B cell (primary cell): ENCODE measurements at regions not wholly inside any gene's neighbourhood (a gene's known extent, or its start where the extent isn't known, plus 50 kb on each side); places are given as distances from the start of the nearest gene placed in this dataset.

Experiments
- ATAC-seq: fragments of 200-7000 bp; cut with Tn5 transposase; one replicate; pipeline ENCODE4 v1.10.0; 2021; ENCODE audit warnings: low read depth, mild to moderate bottlenecking, moderate number of reproducible peaks, moderate library complexity
- CTCF ChIA-PET: fragments of 350-600 bp; sonication (Branson Sonifier 250); formaldehyde crosslinking; loops from one replicate; lab custom pipeline; 2021; ENCODE audit warnings: antibody characterized with exemption, inconsistent platforms; lab: Charles Lee
- POLR2A ChIA-PET: fragments of 350-600 bp; sonication (Branson Sonifier 250); formaldehyde crosslinking; loops from one replicate; lab custom pipeline; 2021; ENCODE audit warnings: antibody characterized with exemption; lab: Charles Lee
- DNase-seq: peaks from one replicate; pipeline ENCODE4 v3.0.0; 2013
- H2AFZ ChIP-seq: 2 replicates; pipeline ENCODE4 v1.6.1; 2012; ENCODE audit warnings: mild to moderate bottlenecking, low read depth, low read length; ENCODE audit not compliant: insufficient read depth, poor library complexity, severe bottlenecking
- H3K27ac ChIP-seq, 2 donors: 1 replicate in 1 of 2; 2 replicates in 1 of 2; pipeline ENCODE4 v1.5.1; 2012 to 2013; ENCODE audit warnings: low read length in 2 of 2, mild to moderate bottlenecking in 2 of 2, moderate library complexity in 1 of 2
- H3K27me3 ChIP-seq, 4 experiments: fragments of 200-600 bp in 1 of 4; sonication (generic) in 1 of 4; replicated peaks in 1 of 4; 1 replicate in 2 of 4; 2 replicates in 2 of 4; pipeline versions ENCODE4 v1.6.1 to v1.7.0; 2013 to 2016; ENCODE audit warnings: low read length in 3 of 4, mild to moderate bottlenecking in 2 of 4, mixed read lengths in 1 of 4, moderate library complexity in 1 of 4; ENCODE audit not compliant: insufficient read depth in 4 of 4, control insufficient read depth in 3 of 4; ENCODE audit errors: control extremely low read depth in 1 of 4
- H3K36me3 ChIP-seq, 2 experiments: replicated peaks in 1 of 2; 1 replicate in 1 of 2; 2 replicates in 1 of 2; pipeline versions ENCODE4 v1.6.1 to v1.7.1; 2013; ENCODE audit warnings: low read length in 1 of 2; ENCODE audit not compliant: insufficient read depth in 2 of 2, control insufficient read depth in 1 of 2; ENCODE audit errors: control extremely low read depth in 1 of 2, extremely low read depth in 1 of 2
- H3K4me1 ChIP-seq, 2 donors: fragments of 200-600 bp in 1 of 2; sonication (generic) in 1 of 2; 1 replicate in 1 of 2; 2 replicates in 1 of 2; pipeline versions ENCODE4 v1.5.1 to v1.6.1; 2013 to 2017; ENCODE audit warnings: low read length in 2 of 2; ENCODE audit not compliant: control insufficient read depth in 2 of 2, insufficient read depth in 2 of 2
- H3K4me2 ChIP-seq: replicated peaks from 2 replicates; pipeline ENCODE3; 2012; ENCODE audit warnings: mild to moderate bottlenecking, low read depth, low read length; ENCODE audit not compliant: poor library complexity, severe bottlenecking
- H3K4me3 ChIP-seq, 5 experiments: fragments of 200-600 bp in 1 of 5; sonication (generic) in 1 of 5; 1 replicate in 3 of 5; 2 replicates in 2 of 5; pipeline versions ENCODE4 v1.5.1 to v1.7.0; 2011 to 2016; ENCODE audit warnings: low read length in 4 of 5, mild to moderate bottlenecking in 4 of 5, low read depth in 2 of 5, control low read depth in 1 of 5, moderate library complexity in 1 of 5; ENCODE audit not compliant: insufficient read depth in 1 of 5; ENCODE audit errors: control extremely low read depth in 1 of 5, extremely low read depth in 1 of 5
- H3K79me2 ChIP-seq: fragments of 200-600 bp; sonication (generic); one replicate; pipeline ENCODE4 v1.6.0; 2016; ENCODE audit warnings: low read length; ENCODE audit not compliant: control insufficient read depth, insufficient read depth
- H3K9ac ChIP-seq: fragments of 200-600 bp; sonication (generic); 2 replicates; pipeline ENCODE4 v1.6.1; 2017; ENCODE audit warnings: mild to moderate bottlenecking, low read length, moderate library complexity
- H3K9me3 ChIP-seq, 3 donors: one replicate each; pipeline versions ENCODE4 v1.6.1 to v1.7.1; 2013; ENCODE audit warnings: low read length in 2 of 3; ENCODE audit not compliant: control insufficient read depth in 2 of 3, insufficient read depth in 1 of 3; ENCODE audit errors: control extremely low read depth in 1 of 3
- H4K20me1 ChIP-seq: 2 replicates; pipeline ENCODE4 v1.6.0; 2012; ENCODE audit warnings: mild to moderate bottlenecking, low read length; ENCODE audit not compliant: insufficient read depth, control insufficient read depth, poor library complexity, severe bottlenecking
- H3K27ac Mint-ChIP-seq: one replicate; pipeline ENCODE4 v1.8.0; 2021; ENCODE audit warnings: mixed read lengths
- H3K27me3 Mint-ChIP-seq: one replicate; pipeline ENCODE4 v1.8.0; 2021; ENCODE audit warnings: mixed read lengths
- H3K4me1 Mint-ChIP-seq: one replicate; pipeline ENCODE4 v1.8.0; 2021; ENCODE audit warnings: mixed read lengths
- H3K4me3 Mint-ChIP-seq: one replicate; pipeline ENCODE4 v1.8.0; 2021; ENCODE audit warnings: mixed read lengths
- H3K9me3 Mint-ChIP-seq: one replicate; pipeline ENCODE4 v1.8.0; 2022; ENCODE audit warnings: mixed read lengths; ENCODE audit not compliant: insufficient read depth
- EZH2 ChIP-seq: IDR thresholded peaks from 2 replicates; pipeline ENCODE4 v1.6.1; 2012; ENCODE audit warnings: borderline replicate concordance, low read depth, mild to moderate bottlenecking, moderate library complexity, low read length; ENCODE audit not compliant: insufficient read depth, poor library complexity, severe bottlenecking
- WGBS: methylation state at CpG from one replicate; pipeline ENCODE4 v1.1.5; 2013; ENCODE audit warnings: missing lambda C conversion rate; ENCODE audit not compliant: insufficient coverage; 5-methylcytosine and 5-hydroxymethylcytosine counted together
- intact Hi-C: fragments of 100-400 bp; cut with micrococcal nuclease; formaldehyde crosslinking; loops from one replicate; pipeline ENCODE4 v1.10.0; 2022
- TF ChIP-seq, protein P1 (sequence below): fragments of 200-600 bp; IDR thresholded peaks from one replicate; pipeline ENCODE4 v1.8.0; 2022; ENCODE audit warnings: antibody characterized with exemption, mild to moderate bottlenecking

- Histone ChIP-seq H3K9me3 (peaks cover 0 to 13% (median 3%) of the 10 kb centered on the region in 3 donors), H4K20me1 (no peaks in the 10 kb centered on the region), H3K36me3 (no peaks in the 10 kb centered on the region), H2AFZ (no peak overlapping the region), H3K9ac (no peak overlapping the region), H3K27ac (no peak overlapping the region), H3K27me3 (no peaks in the 10 kb centered on the region), H3K4me3 (no peak overlapping the region), H3K4me2 (no peak overlapping the region), H3K4me1 (no peaks in the 10 kb centered on the region), H3K79me2 (no peaks in the 10 kb centered on the region)
- H3K27me3 Mint-ChIP-seq = peaks cover 16% of the 10 kb centered on the region
- CTCF ChIA-PET = no interaction called here
- H3K4me1 Mint-ChIP-seq = no peaks in the 10 kb centered on the region
- H3K4me3 Mint-ChIP-seq = no peak overlapping the region
- intact Hi-C loops = no loop called here
- POLR2A ChIA-PET = no interaction called here
- no peak for ATAC-seq
- DNase-seq = no peak
- H3K27ac Mint-ChIP-seq = no peak overlapping the region
- no peak for TF ChIP-seq EZH2
- TF ChIP-seq, protein P1, sequence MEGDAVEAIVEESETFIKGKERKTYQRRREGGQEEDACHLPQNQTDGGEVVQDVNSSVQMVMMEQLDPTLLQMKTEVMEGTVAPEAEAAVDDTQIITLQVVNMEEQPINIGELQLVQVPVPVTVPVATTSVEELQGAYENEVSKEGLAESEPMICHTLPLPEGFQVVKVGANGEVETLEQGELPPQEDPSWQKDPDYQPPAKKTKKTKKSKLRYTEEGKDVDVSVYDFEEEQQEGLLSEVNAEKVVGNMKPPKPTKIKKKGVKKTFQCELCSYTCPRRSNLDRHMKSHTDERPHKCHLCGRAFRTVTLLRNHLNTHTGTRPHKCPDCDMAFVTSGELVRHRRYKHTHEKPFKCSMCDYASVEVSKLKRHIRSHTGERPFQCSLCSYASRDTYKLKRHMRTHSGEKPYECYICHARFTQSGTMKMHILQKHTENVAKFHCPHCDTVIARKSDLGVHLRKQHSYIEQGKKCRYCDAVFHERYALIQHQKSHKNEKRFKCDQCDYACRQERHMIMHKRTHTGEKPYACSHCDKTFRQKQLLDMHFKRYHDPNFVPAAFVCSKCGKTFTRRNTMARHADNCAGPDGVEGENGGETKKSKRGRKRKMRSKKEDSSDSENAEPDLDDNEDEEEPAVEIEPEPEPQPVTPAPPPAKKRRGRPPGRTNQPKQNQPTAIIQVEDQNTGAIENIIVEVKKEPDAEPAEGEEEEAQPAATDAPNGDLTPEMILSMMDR = no peak
- no peaks in the 10 kb centered on the region for H3K9me3 Mint-ChIP-seq
- WGBS = no CpG with 5 or more reads among the region's 4 CpGs
These were observed 60.6 kb upstream of the AUTS2 start for GRCh38 chr7:69537691-69538090.

DNA sequence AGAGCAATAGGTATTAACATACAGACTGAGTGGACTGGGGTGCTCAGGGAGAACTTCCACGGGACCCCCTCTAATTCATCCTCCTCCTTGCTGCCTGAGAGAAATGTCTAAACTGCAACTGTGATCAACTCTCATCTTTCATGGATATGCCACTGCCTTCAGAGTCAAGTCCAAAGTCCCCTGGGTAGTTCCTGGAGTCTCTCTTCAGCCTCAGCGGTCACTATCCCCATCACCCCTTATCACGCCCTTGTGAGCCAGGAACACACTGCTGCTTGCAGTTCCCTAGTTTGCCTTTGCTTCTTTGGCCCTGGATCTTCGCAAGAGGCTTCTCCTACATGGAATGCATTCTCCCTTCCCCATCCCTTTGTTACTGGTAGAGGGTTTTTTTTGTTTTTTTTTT, 58.7 kb upstream of the AUTS2 start:
- TF ChIP-seq, protein P1 = no peak
- TF ChIP-seq EZH2 = no peak
- Mint-ChIP-seq H3K27me3 (peaks cover 6% of the 10 kb centered on the region), H3K27ac (no peak overlapping the region), H3K4me1 (no peaks in the 10 kb centered on the region), H3K9me3 (no peaks in the 10 kb centered on the region), H3K4me3 (no peak overlapping the region)
- Histone ChIP-seq H2AFZ (no peak overlapping the region), H3K27me3 (no peaks in the 10 kb centered on the region), H3K79me2 (no peaks in the 10 kb centered on the region), H3K27ac (no peak overlapping the region), H3K9ac (no peak overlapping the region), H3K36me3 (no peaks in the 10 kb centered on the region), H3K4me3 (no peak overlapping the region), H3K4me2 (no peak overlapping the region), H3K9me3 (peaks cover 0 to 13% (median 3%) of the 10 kb centered on the region in 3 donors), H4K20me1 (no peaks in the 10 kb centered on the region), H3K4me1 (no peaks in the 10 kb centered on the region)
- no CpG with 5 or more reads among the region's 4 CpGs for WGBS
- CTCF ChIA-PET = no interaction called here
- intact Hi-C loops = no loop called here
- POLR2A ChIA-PET = no interaction called here
- ATAC-seq = no peak
- DNase-seq = no peak
